ENCODE measurements at regions not wholly inside any gene's neighbourhood (a gene's known extent, or its start where the extent isn't known, plus 50 kb on each side); places are given as distances from the start of the nearest gene placed in this dataset.
A peak's percentile ranks its signal among the peaks of the same experiment; 100 is the strongest.

GRCh38 chr12:91620422-91620821 lies 437.8 kb upstream of the DCN start:
- no peak for DNase-seq

DNA sequence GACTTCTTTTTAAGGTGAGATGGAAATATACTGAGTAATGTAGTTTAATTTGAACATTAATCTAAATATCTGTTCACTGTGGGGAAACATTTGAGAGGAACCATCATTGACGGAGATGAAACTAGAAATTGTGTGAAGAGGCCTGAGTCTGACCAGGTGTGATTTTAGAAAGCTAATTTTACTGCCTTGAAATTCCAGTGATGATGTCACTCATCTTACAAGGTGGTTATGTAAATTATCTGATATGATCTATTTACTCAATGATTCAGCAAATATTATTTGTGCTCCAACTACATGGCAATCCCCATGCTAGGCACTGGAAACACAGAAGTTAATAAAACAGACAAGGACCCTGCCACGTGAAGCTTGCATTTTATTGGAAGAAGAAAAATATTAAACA lies 435.7 kb upstream of the DCN start:
- no peak for DNase-seq

GRCh38 chr12:91617818-91618217 lies 435.2 kb upstream of the DCN start:
- DNase-seq = no peak

DNA sequence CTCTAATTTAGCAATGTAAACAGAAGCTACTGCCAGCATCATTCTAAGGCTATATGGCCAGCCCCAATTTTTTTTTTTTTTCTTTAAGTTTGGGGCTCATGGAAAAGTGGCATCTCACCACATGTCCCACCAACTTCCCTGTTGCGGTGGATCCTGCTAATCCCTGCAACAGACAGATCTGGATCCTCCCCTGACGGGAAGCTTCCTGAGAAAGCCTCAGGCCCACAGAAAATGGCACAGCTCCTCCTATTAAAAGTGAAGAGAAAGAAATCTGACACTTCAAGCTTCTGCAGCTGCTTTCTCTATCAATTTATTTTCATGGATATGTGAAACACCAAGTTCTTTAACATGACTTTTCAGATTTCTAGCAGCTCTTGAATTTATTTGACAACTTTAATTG lies 433.8 kb upstream of the DCN start:
- DNase-seq = peak; percentile 15

DNA sequence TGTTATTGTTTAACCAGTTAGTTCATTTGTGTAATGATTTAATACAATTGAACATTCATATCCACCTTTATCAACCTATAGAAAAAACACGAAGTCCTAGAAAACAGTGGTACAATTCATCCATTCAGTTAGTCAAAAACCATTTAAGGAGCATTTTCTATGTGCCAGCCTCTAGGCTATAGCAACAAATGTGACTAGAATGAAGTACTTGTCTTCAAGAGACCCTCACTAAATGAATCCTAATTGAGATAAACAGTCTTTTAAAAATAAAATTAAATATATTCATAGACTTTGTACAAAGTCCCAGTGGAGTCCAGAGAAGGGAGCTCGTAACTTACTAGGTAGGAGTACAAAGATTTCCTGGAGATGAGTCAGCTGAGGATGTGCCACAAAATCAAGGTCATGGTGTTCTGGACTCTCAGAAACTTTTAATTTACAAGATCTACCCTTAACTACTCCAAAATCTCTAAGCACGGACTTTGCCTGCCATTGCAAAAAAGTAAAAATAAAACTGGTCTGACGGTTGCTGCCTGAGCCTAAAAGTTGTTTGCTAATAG lies 430.7 kb upstream of the DCN start:
- DNase-seq = no peak

GRCh38 chr12:91610561-91610960 lies 427.9 kb upstream of the DCN start:
- no peak for DNase-seq

- DNase-seq = no peak
Observed at GRCh38 chr12:91609283-91609682, 426.7 kb upstream of the DCN start.

GRCh38 chr12:91608542-91608941 lies 425.9 kb upstream of the DCN start:
- no peak for DNase-seq

DNA sequence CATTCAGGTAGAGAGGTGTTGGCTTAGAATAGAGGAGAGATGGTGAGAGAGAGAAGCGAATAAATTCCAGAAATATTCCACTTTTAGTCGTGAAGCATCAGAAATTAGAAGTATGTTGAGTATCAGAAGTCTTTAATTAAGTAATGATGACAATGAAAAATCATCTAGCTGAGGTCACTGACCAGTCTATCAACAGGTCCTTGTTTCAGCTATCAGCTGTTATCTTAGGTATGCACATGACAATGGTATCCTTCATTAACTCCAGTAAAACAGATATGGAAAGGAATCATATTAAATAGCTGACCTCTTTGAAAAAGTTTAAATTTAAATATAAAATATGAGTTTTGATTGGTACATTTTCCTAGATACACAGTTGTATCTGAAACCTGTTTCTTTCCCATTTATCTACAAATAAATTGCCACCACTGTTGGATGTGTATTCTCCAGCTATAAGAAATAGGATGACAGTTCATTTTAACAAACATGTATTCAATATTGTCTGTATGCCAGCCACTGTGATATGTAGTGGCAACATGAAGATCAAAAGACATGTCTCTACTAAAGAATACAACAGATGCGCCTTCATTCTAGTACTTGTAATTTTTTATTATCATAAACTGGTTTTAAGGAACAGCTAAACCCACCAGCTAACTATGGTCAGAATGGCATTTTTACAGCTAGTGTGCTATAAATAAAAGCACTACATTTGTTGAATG lies 424.2 kb upstream of the DCN start:
- no peak for DNase-seq

DNA sequence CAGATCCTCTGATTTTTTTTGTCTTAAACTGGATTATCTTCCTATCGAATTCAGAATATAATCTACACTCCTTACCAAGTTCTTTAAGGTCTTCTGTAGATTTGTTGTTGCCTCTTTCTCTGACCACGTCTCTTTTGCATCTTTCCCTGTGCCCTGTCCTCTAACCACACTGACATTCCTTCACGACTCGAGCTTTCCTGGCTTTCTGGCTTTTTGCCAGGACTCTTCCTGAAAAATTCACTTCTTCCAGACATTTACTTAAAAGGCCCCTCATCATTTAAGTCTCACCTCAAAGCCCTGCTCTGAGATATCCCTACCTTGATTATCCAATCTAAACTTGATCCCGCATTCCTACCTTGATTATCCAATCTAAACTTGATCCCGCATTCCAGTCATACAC lies 422.3 kb upstream of the DCN start:
- DNase-seq = no peak

GRCh38 chr12:91603060-91603459 lies 420.4 kb upstream of the DCN start:
- DNase-seq = no peak

GRCh38 chr12:91601054-91601453 lies 418.4 kb upstream of the DCN start:
- DNase-seq = no peak

DNA sequence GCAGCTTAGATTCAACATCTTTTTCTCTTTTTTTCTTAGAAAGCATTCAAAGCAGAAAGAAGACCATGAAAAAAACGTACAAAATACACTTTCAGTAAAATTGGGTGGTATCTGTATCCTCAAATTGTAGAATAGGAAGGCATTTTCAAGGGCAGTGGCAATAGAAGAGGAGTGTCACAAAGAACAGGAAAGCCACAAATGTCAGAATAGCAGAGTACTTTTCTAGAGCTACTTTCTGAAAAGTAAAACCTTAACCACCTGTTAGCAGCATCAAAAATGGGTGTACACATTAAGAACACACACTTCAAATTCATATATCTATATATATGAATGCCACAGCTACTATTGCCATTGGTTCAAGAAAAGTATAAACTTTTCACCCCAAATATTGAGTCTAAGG lies 412.1 kb upstream of the DCN start:
- DNase-seq = no peak

- DNase-seq = no peak
Observed at GRCh38 chr12:91591639-91591987, 409.0 kb upstream of the DCN start.

DNA sequence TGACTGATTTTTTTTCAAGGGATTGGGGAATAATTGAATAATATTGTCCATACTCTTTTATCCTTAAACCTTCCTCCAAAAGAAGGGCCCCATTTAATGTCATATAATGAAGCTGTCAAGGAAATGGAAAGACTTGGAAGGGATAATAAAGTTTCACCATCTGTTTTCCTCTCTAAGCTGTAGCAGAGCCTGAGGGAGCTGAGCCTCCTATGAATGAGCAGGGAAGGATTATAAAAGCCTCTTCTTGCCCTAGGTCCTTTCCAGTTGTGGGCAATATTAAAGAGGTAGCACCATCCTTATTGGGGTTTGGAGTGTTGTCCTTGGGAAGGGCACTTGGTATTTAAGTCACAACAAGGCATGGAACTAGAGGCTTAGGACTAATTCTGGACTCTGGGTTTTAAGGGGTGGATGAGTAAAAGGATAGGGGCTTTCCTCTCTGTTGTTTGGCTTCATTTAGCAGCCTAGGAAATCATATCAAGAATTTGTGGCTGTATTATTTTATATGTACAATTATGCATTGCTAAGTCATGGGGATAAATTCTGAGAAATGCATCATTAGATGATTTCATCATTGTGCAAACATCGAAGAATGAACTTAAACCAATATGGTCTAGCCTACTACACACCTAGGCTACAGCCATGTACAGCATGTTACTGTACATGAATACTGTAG lies 408.5 kb upstream of the DCN start:
- no peak for DNase-seq

GRCh38 chr12:91588874-91589454 lies 406.3 kb upstream of the DCN start:
- DNase-seq = no peak

- no peak for DNase-seq
Observed at GRCh38 chr12:91586015-91586414, 403.4 kb upstream of the DCN start.

DNA sequence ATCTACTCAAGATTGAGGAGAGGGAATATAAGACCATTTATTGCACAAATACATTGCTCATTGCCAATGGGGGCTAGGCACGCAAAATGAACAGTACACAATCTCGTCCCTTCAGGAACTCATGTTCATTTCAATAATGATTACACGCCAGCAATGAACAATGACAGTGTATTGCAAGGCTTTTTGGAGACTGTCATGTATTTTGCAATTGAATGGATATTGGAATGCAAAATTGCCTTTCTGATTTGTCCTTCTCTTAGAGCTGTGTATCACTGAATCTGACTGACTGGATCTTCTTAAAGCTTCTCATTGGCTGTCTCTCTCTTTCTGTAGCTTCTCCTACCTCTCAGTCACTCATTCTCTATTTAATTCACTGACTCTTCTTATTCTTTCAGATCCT lies 400.2 kb upstream of the DCN start:
- no peak for DNase-seq

GRCh38 chr12:91579516-91580263 lies 397.1 kb upstream of the DCN start:
- no peak for DNase-seq

DNA sequence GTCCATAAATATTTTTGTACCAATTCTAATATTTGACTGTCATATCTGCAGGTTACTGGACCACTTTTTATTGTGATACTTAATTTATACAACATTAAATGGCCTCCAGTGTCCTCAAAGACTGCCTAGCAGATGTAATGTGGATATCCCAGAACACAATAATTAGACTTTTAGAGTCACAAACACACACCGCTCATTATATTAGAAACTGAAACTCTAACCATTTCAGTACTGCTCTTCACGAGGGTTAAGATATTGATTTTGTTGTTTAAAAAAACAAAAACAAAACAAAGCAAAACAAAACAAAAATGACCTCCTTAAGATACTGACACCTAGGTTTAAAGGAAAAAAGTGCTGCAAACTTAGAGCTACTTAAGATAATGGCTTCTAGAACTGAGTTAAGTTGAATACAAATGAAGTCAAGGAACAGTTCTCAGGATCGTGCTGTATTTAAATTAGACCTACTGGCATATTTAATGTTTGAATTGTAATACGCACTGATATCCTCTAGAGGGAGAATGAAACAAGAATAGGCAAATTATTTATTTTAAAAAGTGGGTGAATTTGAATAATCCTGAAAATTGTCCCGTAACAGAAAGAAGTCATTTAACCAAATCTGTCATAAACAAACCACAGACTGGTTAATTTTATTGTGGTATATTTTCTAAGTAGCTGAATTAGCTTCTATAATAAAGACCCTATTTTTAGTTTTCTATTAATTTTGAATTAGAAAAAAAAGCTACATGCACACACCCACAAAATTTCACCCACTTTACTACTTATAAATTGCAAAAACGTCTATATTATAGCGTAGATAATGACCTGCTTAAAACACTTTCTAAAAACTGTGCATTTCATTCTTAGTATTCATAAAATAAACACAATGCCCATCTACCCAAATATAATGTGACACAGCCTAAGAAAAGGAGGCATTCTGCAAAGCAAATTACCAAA lies 395.2 kb upstream of the DCN start:
- peak; percentile 20 for DNase-seq

- DNase-seq = no peak
Observed at GRCh38 chr12:91576432-91576831, 393.8 kb upstream of the DCN start.

GRCh38 chr12:91575630-91576029 lies 393.0 kb upstream of the DCN start:
- no peak for DNase-seq

All from fibroblast of skin of abdomen (primary cell).